ENCODE measurements at regions not wholly inside any gene's neighbourhood (a gene's known extent, or its start where the extent isn't known, plus 50 kb on each side); places are given as distances from the start of the nearest gene placed in this dataset.

- no peak for DNase-seq
Measured at GRCh38 chr11:62073061-62073460, 50.8 kb upstream of the INCENP start.

GRCh38 chr11:62071408-62071807, 52.4 kb upstream of the INCENP start:
- DNase-seq, result no peak

GRCh38 chr11:62069986-62070919, 53.6 kb upstream of the INCENP start:
- DNase-seq, result no peak

- no peak for DNase-seq
Measured at GRCh38 chr11:62069374-62069773, 54.4 kb upstream of the INCENP start.

GRCh38 chr11:62068730-62069129, 55.1 kb upstream of the INCENP start:
- DNase-seq, result no peak

GRCh38 chr11:62067741-62068140, 56.1 kb upstream of the INCENP start:
- no peak for DNase-seq

GRCh38 chr11:62064221-62064620, 59.6 kb upstream of the INCENP start:
- no peak for DNase-seq

GRCh38 chr11:62062223-62062861, 61.5 kb upstream of the INCENP start:
- no peak for DNase-seq

- DNase-seq, result peak; percentile 36
Measured at GRCh38 chr11:62061356-62062222, 62.2 kb upstream of the INCENP start.

GRCh38 chr11:62057069-62057468, 66.7 kb upstream of the INCENP start:
- DNase-seq, result no peak

- DNase-seq, result no peak
Measured at GRCh38 chr11:62055970-62056369, 67.8 kb upstream of the INCENP start.

- DNase-seq, result no peak
Measured at GRCh38 chr11:62054484-62055121, 69.2 kb upstream of the INCENP start.

GRCh38 chr11:62054081-62054480, 69.7 kb upstream of the INCENP start:
- no peak for DNase-seq

- DNase-seq, result no peak
Measured at GRCh38 chr11:62050716-62051115, 73.1 kb upstream of the INCENP start.

- no peak for DNase-seq
Measured at GRCh38 chr11:62048100-62048499, 75.7 kb upstream of the INCENP start.

GRCh38 chr11:62046568-62047100, 77.2 kb upstream of the INCENP start:
- no peak for DNase-seq

- DNase-seq, result no peak
Measured at GRCh38 chr11:62044639-62045121, 77.2 kb upstream of the FTH1 start.

GRCh38 chr11:62035293-62035692, 67.9 kb upstream of the FTH1 start:
- DNase-seq, result no peak

- DNase-seq, result no peak
Measured at GRCh38 chr11:62034036-62034338, 66.6 kb upstream of the FTH1 start.

- DNase-seq, result no peak
Measured at GRCh38 chr11:62033191-62034035, 66.0 kb upstream of the FTH1 start.

- no peak for DNase-seq
Measured at GRCh38 chr11:62030071-62030684, 62.7 kb upstream of the FTH1 start.

All from skin of body (tissue), 1 donor.